Adrenal gland (tissue), 5 donors: ENCODE measurements at regions not wholly inside any gene's neighbourhood (a gene's known extent, or its start where the extent isn't known, plus 50 kb on each side); places are given as distances from the start of the nearest gene placed in this dataset.

Source experiments
- CTCF ChIP-seq, 6 experiments: fragments of 450-650 bp in 4 of 6; fragments of 200-600 bp in 2 of 6; sonication (generic) in 1 of 6; IDR thresholded peaks; 1 replicate in 5 of 6; 2 replicates in 1 of 6; pipeline versions ENCODE4 v1.5.1 to v1.8.0; 2016 to 2021; ENCODE audit warnings: antibody characterized with exemption in 6 of 6, mild to moderate bottlenecking in 2 of 6, moderate library complexity in 1 of 6
- POLR2A ChIP-seq, 2 donors: fragments of 450-650 bp; IDR thresholded peaks; one replicate each; pipeline ENCODE4 v1.6.1; 2017; ENCODE audit warnings: antibody characterized with exemption in 2 of 2, mild to moderate bottlenecking in 2 of 2, moderate library complexity in 1 of 2
- donor health status: DM: no; HTN: no; CAD: no.

- TF ChIP-seq POLR2A (IDR thresholded peaks at IDR 0.05) (no peak), CTCF (IDR thresholded peaks at IDR 0.05) (no peak)
Measured at GRCh38 chr4:184294606-184295133, 77.0 kb upstream of the ENPP6 start.
